ENCODE measurements at regions not wholly inside any gene's neighbourhood (a gene's known extent, or its start where the extent isn't known, plus 50 kb on each side); places are given as distances from the start of the nearest gene placed in this dataset.

GRCh38 chr6:85137865-85138264 is 312.0 kb upstream of the NT5E start:
- no CpG with 5 or more reads among the region's 1 CpG for WGBS, 2 experiments (ENCODE audit: extremely low coverage in 2 of 2, insufficient read length in 1 of 2)
- no peaks in the 10 kb centered on the region for H3K9me1 ChIP-seq (ENCODE audit: insufficient read depth, low read length)
- H3K4ac ChIP-seq (ENCODE audit: low read depth, low read length) = no peak overlapping the region
- no peak overlapping the region for H3K14ac ChIP-seq (replicated peaks; ENCODE audit: low read depth, low read length)
- no peak overlapping the region for H3K4me3 ChIP-seq (ENCODE audit: insufficient read depth, low read depth, low read length)
- no peak overlapping the region for H2BK20ac ChIP-seq (ENCODE audit: low read depth, low read length)
- no peak overlapping the region for H3K23ac ChIP-seq (ENCODE audit: low read depth, low read length)
- no peak overlapping the region for H2BK15ac ChIP-seq (ENCODE audit: low read depth, low read length)
- H3K4me2 ChIP-seq (ENCODE audit: low read depth, low read length) = no peak overlapping the region
- H3K36me3 ChIP-seq (ENCODE audit: control insufficient read depth, insufficient read depth, low read length) = no peaks in the 10 kb centered on the region
- no peak overlapping the region for H3K56ac ChIP-seq (ENCODE audit: extremely low read depth, insufficient read depth, low read length)
- intact Hi-C loops (cut with micrococcal nuclease) (no loop called here), dilution Hi-C loops (cut with HindIII; ENCODE audit: low sequenced_read_pairs, unreplicated experiment) (no loop called here), in situ Hi-C loops (cut with MboI; ENCODE audit: low sequenced_read_pairs) (no loop called here)
- no peak overlapping the region for H4K8ac ChIP-seq (ENCODE audit: low read depth in 2 of 2, low read length in 2 of 2)
- H3K4me1 ChIP-seq (ENCODE audit: control insufficient read depth, insufficient read depth, low read length) = no peaks in the 10 kb centered on the region
- H3K9me3 ChIP-seq (ENCODE audit: control insufficient read depth, insufficient read depth, low read length) = no peaks in the 10 kb centered on the region
- POLR2A ChIA-PET (ENCODE audit: unreplicated experiment) = no interaction called here
- H2AK5ac ChIP-seq (ENCODE audit: low read depth, low read length) = no peak overlapping the region
- H2BK5ac ChIP-seq (ENCODE audit: low read depth, low read length, poor library complexity, severe bottlenecking) = no peak overlapping the region
- no peaks in the 10 kb centered on the region for H3K27me3 ChIP-seq (ENCODE audit: control insufficient read depth, insufficient read depth, low read length)
- no peak overlapping the region for H3K18ac ChIP-seq (ENCODE audit: low read depth, low read length)
- no peak overlapping the region for H3K27ac ChIP-seq (ENCODE audit: insufficient read depth, low read length)
- no peak overlapping the region for H2AFZ ChIP-seq (replicated peaks; ENCODE audit: low read length, poor library complexity)
- H3K9ac ChIP-seq (ENCODE audit: low read depth, low read length) = no peak overlapping the region
- no peak overlapping the region for H4K5ac ChIP-seq (ENCODE audit: low read depth, low read length)
- ATAC-seq (ENCODE audit: low read depth) (no peak), DNase-seq (no peak)
- TF ChIP-seq CHD1 (IDR thresholded peaks at IDR 0.05; ENCODE audit: low read depth, low read length) (no peak), MAFK (IDR thresholded peaks at IDR 0.05; ENCODE audit: low read depth, low read length) (no peak)
- no peaks in the 10 kb centered on the region for H3K79me1 ChIP-seq (ENCODE audit: low read depth in 1 of 2, low read length in 2 of 2)
- no peak overlapping the region for H2BK120ac ChIP-seq (ENCODE audit: low read depth, low read length)
- no peak overlapping the region for H4K91ac ChIP-seq (ENCODE audit: insufficient read depth, low read depth, low read length)
- CTCF ChIA-PET = no interaction called here
- no TSS peak for BruUV-seq (replicated peaks)
- no peak overlapping the region for H2AK9ac ChIP-seq (replicated peaks; ENCODE audit: low read depth, low read length, poor library complexity)
- no peaks in the 10 kb centered on the region for H4K20me1 ChIP-seq (ENCODE audit: insufficient read depth, low read length)

Data from IMR-90 (cell line).